ENCODE measurements at regions not wholly inside any gene's neighbourhood (a gene's known extent, or its start where the extent isn't known, plus 50 kb on each side); places are given as distances from the start of the nearest gene placed in this dataset.
A peak's percentile ranks its signal among the peaks of the same experiment; 100 is the strongest.

GRCh38 chr1:234545517-234546386 lies 64.2 kb downstream of the IRF2BP2 start (continued):
- TF ChIP-seq GRHL1 (CRISPR knock-in tag; conservative IDR thresholded peaks at IDR 0.05) (no peak), ZC3H4 (CRISPR knock-in tag; IDR thresholded peaks at IDR 0.05; ENCODE audit: borderline replicate concordance) (no peak), ISL2 (CRISPR knock-in tag; IDR thresholded peaks at IDR 0.05) (no peak), LCORL (IDR thresholded peaks at IDR 0.05) (no peak), LCORL (CRISPR knock-in tag; IDR thresholded peaks at IDR 0.05) (peak; percentile 83), ZFP82 (CRISPR knock-in tag; IDR thresholded peaks at IDR 0.05; ENCODE audit: borderline replicate concordance) (no peak), ADNP (CRISPR knock-in tag; IDR thresholded peaks at IDR 0.05) (no peak), TOPORS (CRISPR knock-in tag; IDR thresholded peaks at IDR 0.05) (no peak), SPEN (CRISPR knock-in tag; IDR thresholded peaks at IDR 0.05; ENCODE audit: low read depth) (peak; percentile 61), ZNF792 (CRISPR knock-in tag; IDR thresholded peaks at IDR 0.05) (no peak), ZBTB7A (CRISPR knock-in tag; IDR thresholded peaks at IDR 0.05) (no peak), ZNF501 (CRISPR knock-in tag; IDR thresholded peaks at IDR 0.05) (peak; percentile 71), KLF13 (CRISPR knock-in tag; IDR thresholded peaks at IDR 0.05) (no peak), REXO4 (CRISPR knock-in tag; IDR thresholded peaks at IDR 0.05; ENCODE audit: borderline replicate concordance) (no peak), MIXL1 (CRISPR knock-in tag; IDR thresholded peaks at IDR 0.05) (0 out of 2 replicates have a peak, but pooled peaks have one; percentile 12), UBTF (CRISPR knock-in tag; IDR thresholded peaks at IDR 0.05) (peak; percentile 37; the same call in 1 of the 2 replicates), ZFP36L2 (CRISPR knock-in tag; IDR thresholded peaks at IDR 0.05) (no peak), ZNF598 (CRISPR knock-in tag; IDR thresholded peaks at IDR 0.05; ENCODE audit: borderline replicate concordance) (no peak), SMYD3 (CRISPR knock-in tag; IDR thresholded peaks at IDR 0.05) (0 out of 2 replicates have a peak, but pooled peaks have one; percentile 23), HNF4A (CRISPR knock-in tag; IDR thresholded peaks at IDR 0.05) (peak; percentile 91)
- TF ChIP-seq, protein P1, sequence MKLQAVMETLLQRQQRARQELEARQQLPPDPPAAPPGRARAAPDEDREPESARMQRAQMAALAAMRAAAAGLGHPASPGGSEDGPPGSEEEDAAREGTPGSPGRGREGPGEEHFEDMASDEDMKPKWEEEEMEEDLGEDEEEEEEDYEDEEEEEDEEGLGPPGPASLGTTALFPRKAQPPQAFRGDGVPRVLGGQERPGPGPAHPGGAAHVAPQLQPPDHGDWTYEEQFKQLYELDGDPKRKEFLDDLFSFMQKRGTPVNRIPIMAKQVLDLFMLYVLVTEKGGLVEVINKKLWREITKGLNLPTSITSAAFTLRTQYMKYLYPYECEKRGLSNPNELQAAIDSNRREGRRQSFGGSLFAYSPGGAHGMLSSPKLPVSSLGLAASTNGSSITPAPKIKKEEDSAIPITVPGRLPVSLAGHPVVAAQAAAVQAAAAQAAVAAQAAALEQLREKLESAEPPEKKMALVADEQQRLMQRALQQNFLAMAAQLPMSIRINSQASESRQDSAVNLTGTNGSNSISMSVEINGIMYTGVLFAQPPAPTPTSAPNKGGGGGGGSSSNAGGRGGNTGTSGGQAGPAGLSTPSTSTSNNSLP (IDR thresholded peaks at IDR 0.05; ENCODE audit: low read depth, low read length), result peak; percentile 71; the same call in 1 of the 2 replicates
- TF ChIP-seq, protein P2, sequence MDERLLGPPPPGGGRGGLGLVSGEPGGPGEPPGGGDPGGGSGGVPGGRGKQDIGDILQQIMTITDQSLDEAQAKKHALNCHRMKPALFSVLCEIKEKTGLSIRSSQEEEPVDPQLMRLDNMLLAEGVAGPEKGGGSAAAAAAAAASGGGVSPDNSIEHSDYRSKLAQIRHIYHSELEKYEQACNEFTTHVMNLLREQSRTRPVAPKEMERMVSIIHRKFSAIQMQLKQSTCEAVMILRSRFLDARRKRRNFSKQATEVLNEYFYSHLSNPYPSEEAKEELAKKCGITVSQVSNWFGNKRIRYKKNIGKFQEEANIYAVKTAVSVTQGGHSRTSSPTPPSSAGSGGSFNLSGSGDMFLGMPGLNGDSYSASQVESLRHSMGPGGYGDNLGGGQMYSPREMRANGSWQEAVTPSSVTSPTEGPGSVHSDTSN (CRISPR knock-in tag; IDR thresholded peaks at IDR 0.05), result no peak
- TF ChIP-seq, protein P3, sequence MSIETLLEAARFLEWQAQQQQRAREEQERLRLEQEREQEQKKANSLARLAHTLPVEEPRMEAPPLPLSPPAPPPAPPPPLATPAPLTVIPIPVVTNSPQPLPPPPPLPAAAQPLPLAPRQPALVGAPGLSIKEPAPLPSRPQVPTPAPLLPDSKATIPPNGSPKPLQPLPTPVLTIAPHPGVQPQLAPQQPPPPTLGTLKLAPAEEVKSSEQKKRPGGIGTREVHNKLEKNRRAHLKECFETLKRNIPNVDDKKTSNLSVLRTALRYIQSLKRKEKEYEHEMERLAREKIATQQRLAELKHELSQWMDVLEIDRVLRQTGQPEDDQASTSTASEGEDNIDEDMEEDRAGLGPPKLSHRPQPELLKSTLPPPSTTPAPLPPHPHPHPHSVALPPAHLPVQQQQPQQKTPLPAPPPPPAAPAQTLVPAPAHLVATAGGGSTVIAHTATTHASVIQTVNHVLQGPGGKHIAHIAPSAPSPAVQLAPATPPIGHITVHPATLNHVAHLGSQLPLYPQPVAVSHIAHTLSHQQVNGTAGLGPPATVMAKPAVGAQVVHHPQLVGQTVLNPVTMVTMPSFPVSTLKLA (IDR thresholded peaks at IDR 0.05), result no peak

All from HepG2 (cell line).